ENCODE measurements at regions not wholly inside any gene's neighbourhood (a gene's known extent, or its start where the extent isn't known, plus 50 kb on each side); places are given as distances from the start of the nearest gene placed in this dataset.
A peak's percentile ranks its signal among the peaks of the same experiment; 100 is the strongest.

GRCh38 chr2:35067420-35067819, 1288.2 kb upstream of the CRIM1 start:
- peaks cover 29% of the 10 kb centered on the region for H3K9me3 Mint-ChIP-seq (ENCODE audit: low read depth)
- H3K27ac Mint-ChIP-seq (ENCODE audit: unreplicated experiment), result no peak overlapping the region
- H3K4me3 Mint-ChIP-seq (ENCODE audit: unreplicated experiment), result no peak overlapping the region
- no peaks in the 10 kb centered on the region for H3K27me3 Mint-ChIP-seq (ENCODE audit: low read depth)
- no peaks in the 10 kb centered on the region for H3K4me1 Mint-ChIP-seq (ENCODE audit: low read depth)
- TF ChIP-seq CTCF (IDR thresholded peaks at IDR 0.05), result no peak
- DNase-seq (ENCODE audit: low spot score), result no peak
- no peaks in the 10 kb centered on the region for H3K36me3 Mint-ChIP-seq (ENCODE audit: low read depth)

- H3K27ac Mint-ChIP-seq (ENCODE audit: unreplicated experiment), result no peak overlapping the region
- no peak overlapping the region for H3K4me3 Mint-ChIP-seq (ENCODE audit: unreplicated experiment)
- H3K9me3 Mint-ChIP-seq (ENCODE audit: low read depth), result peaks cover 7% of the 10 kb centered on the region
- H3K36me3 Mint-ChIP-seq (ENCODE audit: low read depth), result no peaks in the 10 kb centered on the region
- no peak for TF ChIP-seq CTCF (IDR thresholded peaks at IDR 0.05)
- peaks cover 3% of the 10 kb centered on the region for H3K27me3 Mint-ChIP-seq (ENCODE audit: low read depth)
- H3K4me1 Mint-ChIP-seq (ENCODE audit: low read depth), result no peaks in the 10 kb centered on the region
- DNase-seq (ENCODE audit: low spot score), result no peak
Observed at GRCh38 chr2:35063836-35064235, 1291.7 kb upstream of the CRIM1 start.

- peak; percentile 29 for TF ChIP-seq CTCF (IDR thresholded peaks at IDR 0.05)
- no peak for DNase-seq (ENCODE audit: low spot score)
- no peak overlapping the region for H3K27ac Mint-ChIP-seq (ENCODE audit: unreplicated experiment)
- H3K4me3 Mint-ChIP-seq (ENCODE audit: unreplicated experiment), result no peak overlapping the region
- no peaks in the 10 kb centered on the region for H3K4me1 Mint-ChIP-seq (ENCODE audit: low read depth)
- no peaks in the 10 kb centered on the region for H3K36me3 Mint-ChIP-seq (ENCODE audit: low read depth)
- no peaks in the 10 kb centered on the region for H3K9me3 Mint-ChIP-seq (ENCODE audit: low read depth)
- peaks cover 4% of the 10 kb centered on the region for H3K27me3 Mint-ChIP-seq (ENCODE audit: low read depth)
Observed at GRCh38 chr2:35035883-35036282, 1319.7 kb upstream of the CRIM1 start.

GRCh38 chr2:35033748-35034147, 1321.8 kb upstream of the CRIM1 start:
- DNase-seq (ENCODE audit: low spot score), result no peak

GRCh38 chr2:35023545-35023944, 1332.0 kb upstream of the CRIM1 start:
- Mint-ChIP-seq H3K36me3 (ENCODE audit: low read depth) (no peaks in the 10 kb centered on the region), H3K27ac (ENCODE audit: unreplicated experiment) (no peak overlapping the region), H3K9me3 (ENCODE audit: low read depth) (no peaks in the 10 kb centered on the region), H3K27me3 (ENCODE audit: low read depth) (peaks cover 1% of the 10 kb centered on the region), H3K4me3 (ENCODE audit: unreplicated experiment) (no peak overlapping the region), H3K4me1 (ENCODE audit: low read depth) (no peaks in the 10 kb centered on the region)
- TF ChIP-seq CTCF (IDR thresholded peaks at IDR 0.05), result no peak
- no peak for DNase-seq (ENCODE audit: low spot score)

More at GRCh38 chr2:35033748-35034147, 1321.8 kb upstream of the CRIM1 start:
- Mint-ChIP-seq H3K4me1 (ENCODE audit: low read depth) (no peaks in the 10 kb centered on the region), H3K36me3 (ENCODE audit: low read depth) (no peaks in the 10 kb centered on the region), H3K27ac (ENCODE audit: unreplicated experiment) (no peak overlapping the region), H3K4me3 (ENCODE audit: unreplicated experiment) (no peak overlapping the region), H3K9me3 (ENCODE audit: low read depth) (no peaks in the 10 kb centered on the region), H3K27me3 (ENCODE audit: low read depth) (peaks cover 4% of the 10 kb centered on the region)
- no peak for TF ChIP-seq CTCF (IDR thresholded peaks at IDR 0.05)
